ENCODE measurements at regions not wholly inside any gene's neighbourhood (a gene's known extent, or its start where the extent isn't known, plus 50 kb on each side); places are given as distances from the start of the nearest gene placed in this dataset.
"Not testable (repeated sequence)": the region's sequence is repeated elsewhere in the genome, so short reads cannot be mapped to it uniquely, and the experiment has no call there.

DNA sequence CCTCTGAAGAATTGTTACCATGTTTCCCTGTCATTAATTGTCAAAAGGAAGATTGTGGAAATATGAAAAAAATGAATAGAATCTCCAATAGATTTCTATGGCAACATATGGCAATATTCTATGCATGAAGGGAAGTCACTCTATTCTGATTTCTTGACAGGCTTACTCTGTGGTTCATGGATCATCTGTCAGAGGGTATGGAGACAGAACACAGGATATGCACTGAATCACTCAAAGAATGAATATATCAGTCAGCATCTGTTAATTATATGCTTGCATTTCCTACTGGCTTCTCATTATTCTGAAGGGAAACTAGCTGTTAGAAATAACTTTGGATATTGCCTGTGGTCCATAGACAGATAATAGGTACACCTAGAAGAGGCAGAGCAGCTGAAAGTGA lies 918.9 kb downstream of the DTWD2 start:
- TF ChIP-seq POLR2A (IDR thresholded peaks at IDR 0.05) (no peak), POLR2AphosphoS5 (IDR thresholded peaks at IDR 0.05; ENCODE audit: insufficient read depth in 1 of 2, low read depth in 1 of 2) (no peak)
- TF ChIP-seq, protein P1, sequence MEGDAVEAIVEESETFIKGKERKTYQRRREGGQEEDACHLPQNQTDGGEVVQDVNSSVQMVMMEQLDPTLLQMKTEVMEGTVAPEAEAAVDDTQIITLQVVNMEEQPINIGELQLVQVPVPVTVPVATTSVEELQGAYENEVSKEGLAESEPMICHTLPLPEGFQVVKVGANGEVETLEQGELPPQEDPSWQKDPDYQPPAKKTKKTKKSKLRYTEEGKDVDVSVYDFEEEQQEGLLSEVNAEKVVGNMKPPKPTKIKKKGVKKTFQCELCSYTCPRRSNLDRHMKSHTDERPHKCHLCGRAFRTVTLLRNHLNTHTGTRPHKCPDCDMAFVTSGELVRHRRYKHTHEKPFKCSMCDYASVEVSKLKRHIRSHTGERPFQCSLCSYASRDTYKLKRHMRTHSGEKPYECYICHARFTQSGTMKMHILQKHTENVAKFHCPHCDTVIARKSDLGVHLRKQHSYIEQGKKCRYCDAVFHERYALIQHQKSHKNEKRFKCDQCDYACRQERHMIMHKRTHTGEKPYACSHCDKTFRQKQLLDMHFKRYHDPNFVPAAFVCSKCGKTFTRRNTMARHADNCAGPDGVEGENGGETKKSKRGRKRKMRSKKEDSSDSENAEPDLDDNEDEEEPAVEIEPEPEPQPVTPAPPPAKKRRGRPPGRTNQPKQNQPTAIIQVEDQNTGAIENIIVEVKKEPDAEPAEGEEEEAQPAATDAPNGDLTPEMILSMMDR (IDR thresholded peaks at IDR 0.05), result no peak
- Histone ChIP-seq H3K4me3 (no peak overlapping the region), H3K9me3 (no peaks in the 10 kb centered on the region), H3K4me1 (no peaks in the 10 kb centered on the region), H3K27me3 (no peaks in the 10 kb centered on the region), H3K36me3 (no peaks in the 10 kb centered on the region), H3K27ac (no peak overlapping the region)
- intact Hi-C loops (cut with DNase I), result no loop called here
- no peak for DNase-seq (ENCODE audit: extremely low spot score in 2 of 2)

DNA sequence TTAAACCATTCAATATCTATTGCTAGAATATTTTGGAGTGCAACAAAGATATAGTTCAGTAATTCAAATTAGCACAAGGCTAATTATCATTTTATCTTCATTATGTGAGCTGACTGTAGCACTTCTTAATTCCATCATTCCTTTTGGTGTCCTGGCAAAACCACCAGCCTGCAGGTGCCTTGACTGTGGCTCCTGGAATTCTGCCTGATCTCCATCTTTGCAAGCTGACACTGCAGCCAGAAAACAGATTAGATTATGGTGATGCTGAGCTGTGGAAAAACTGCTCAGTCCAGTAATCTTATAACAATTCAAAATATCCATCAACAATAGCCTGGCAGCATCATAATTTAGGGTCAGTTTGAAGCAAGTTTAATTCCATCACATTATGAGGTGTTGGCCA lies 919.5 kb downstream of the DTWD2 start:
- Histone ChIP-seq H3K36me3 (no peaks in the 10 kb centered on the region), H3K27ac (no peak overlapping the region), H3K4me1 (no peaks in the 10 kb centered on the region), H3K4me3 (no peak overlapping the region), H3K27me3 (no peaks in the 10 kb centered on the region), H3K9me3 (no peaks in the 10 kb centered on the region)
- intact Hi-C loops (cut with DNase I), result no loop called here
- no peak for DNase-seq (ENCODE audit: extremely low spot score in 2 of 2)
- TF ChIP-seq POLR2AphosphoS5 (IDR thresholded peaks at IDR 0.05; ENCODE audit: insufficient read depth in 1 of 2, low read depth in 1 of 2) (no peak), POLR2A (IDR thresholded peaks at IDR 0.05) (no peak)
- TF ChIP-seq, protein P1 (IDR thresholded peaks at IDR 0.05), result no peak

DNA sequence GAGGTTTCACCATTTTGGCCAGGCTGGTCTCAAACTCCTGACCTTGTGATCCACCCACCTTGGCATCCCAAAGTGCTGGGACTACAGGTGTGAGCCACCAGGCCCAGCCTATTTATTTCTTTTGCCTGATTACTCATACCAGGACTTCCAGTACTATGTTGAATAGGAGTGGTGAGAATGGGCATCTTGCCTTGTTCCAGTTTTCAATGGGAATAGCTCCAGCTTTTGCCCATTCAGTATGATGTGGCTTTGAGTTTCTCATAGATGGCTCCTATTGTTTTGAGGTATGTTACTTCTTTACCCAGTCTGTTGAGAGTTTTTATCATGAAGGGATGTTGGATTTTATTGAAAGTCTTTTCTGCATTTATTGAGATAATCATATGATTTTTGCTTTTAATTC lies 924.5 kb downstream of the DTWD2 start:
- H3K9me3 ChIP-seq; H3K4me3 ChIP-seq; H3K27me3 ChIP-seq; DNase-seq (ENCODE audit: extremely low spot score in 2 of 2); H3K27ac ChIP-seq; intact Hi-C loops (cut with DNase I); H3K36me3 ChIP-seq; H3K4me1 ChIP-seq: not testable (repeated sequence)

GRCh38 chr5:118060833-118061232 lies 927.5 kb downstream of the DTWD2 start:
- Histone ChIP-seq H3K4me1 (no peaks in the 10 kb centered on the region), H3K9me3 (no peaks in the 10 kb centered on the region), H3K36me3 (no peaks in the 10 kb centered on the region), H3K27ac (no peak overlapping the region), H3K4me3 (no peak overlapping the region), H3K27me3 (no peaks in the 10 kb centered on the region)
- intact Hi-C loops (cut with DNase I), result no loop called here
- no peak for DNase-seq (ENCODE audit: extremely low spot score in 2 of 2)
- no peak for TF ChIP-seq POLR2AphosphoS5 (IDR thresholded peaks at IDR 0.05; ENCODE audit: insufficient read depth in 1 of 2, low read depth in 1 of 2)
- TF ChIP-seq, protein P1 (IDR thresholded peaks at IDR 0.05), result no peak
- TF ChIP-seq POLR2A (IDR thresholded peaks at IDR 0.05), result no peak

DNA sequence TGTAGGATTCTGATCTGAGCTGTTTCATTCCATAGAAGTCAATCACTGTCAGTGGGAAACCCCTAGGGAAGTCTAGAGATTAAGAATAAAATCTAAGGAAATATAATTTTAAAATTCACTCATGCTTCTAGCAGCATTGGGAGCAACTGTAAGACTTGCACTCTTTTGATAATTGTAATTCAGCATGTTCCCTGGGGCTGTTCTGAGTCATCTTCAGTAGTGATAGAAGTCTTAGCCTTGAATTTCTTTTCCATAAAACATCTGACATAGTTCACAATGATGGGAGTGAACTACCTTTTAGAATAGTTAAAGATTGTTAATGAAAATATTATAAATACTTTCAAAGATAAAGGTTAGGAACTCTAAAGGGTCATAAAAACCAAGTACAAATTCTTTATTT lies 935.8 kb downstream of the DTWD2 start:
- intact Hi-C loops (cut with DNase I), result no loop called here
- no peak for TF ChIP-seq POLR2A (IDR thresholded peaks at IDR 0.05)
- no peak for TF ChIP-seq POLR2AphosphoS5 (IDR thresholded peaks at IDR 0.05; ENCODE audit: insufficient read depth in 1 of 2, low read depth in 1 of 2)
- TF ChIP-seq, protein P1 (IDR thresholded peaks at IDR 0.05), result no peak

DNA sequence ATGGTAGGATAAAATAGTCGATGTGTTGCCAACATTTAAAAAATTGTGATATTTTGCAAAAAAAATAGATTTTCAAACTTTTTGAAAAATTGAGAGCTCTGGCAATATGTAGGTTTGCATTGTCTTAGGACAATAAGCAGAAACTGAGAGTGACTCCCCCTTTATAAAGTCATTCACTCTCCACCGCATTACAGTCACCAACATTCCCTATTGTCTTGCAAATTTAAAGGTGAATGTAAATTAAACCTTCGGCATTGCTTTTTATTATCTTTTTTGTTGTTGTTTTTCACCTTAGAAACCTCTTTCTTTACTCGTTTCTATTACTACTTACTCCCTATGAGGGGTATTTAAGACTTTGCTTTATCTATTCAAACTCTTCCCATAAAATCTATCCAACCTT lies 944.2 kb downstream of the DTWD2 start:
- TF ChIP-seq POLR2A (IDR thresholded peaks at IDR 0.05) (no peak), POLR2AphosphoS5 (IDR thresholded peaks at IDR 0.05; ENCODE audit: insufficient read depth in 1 of 2, low read depth in 1 of 2) (no peak)
- TF ChIP-seq, protein P1 (IDR thresholded peaks at IDR 0.05), result no peak
- DNase-seq (ENCODE audit: extremely low spot score in 2 of 2), result no peak
- H3K36me3 ChIP-seq, result no peaks in the 10 kb centered on the region
- no peaks in the 10 kb centered on the region for H3K27me3 ChIP-seq
- intact Hi-C loops (cut with DNase I), result no loop called here
- H3K9me3 ChIP-seq, result no peaks in the 10 kb centered on the region
- H3K27ac ChIP-seq, result no peak overlapping the region
- H3K4me3 ChIP-seq, result no peak overlapping the region
- no peaks in the 10 kb centered on the region for H3K4me1 ChIP-seq

More for the DNA sequence above, 935.8 kb downstream of the DTWD2 start:
- DNase-seq (ENCODE audit: extremely low spot score in 2 of 2), result no peak
- Histone ChIP-seq H3K4me1 (no peaks in the 10 kb centered on the region), H3K36me3 (no peaks in the 10 kb centered on the region), H3K27me3 (no peaks in the 10 kb centered on the region), H3K27ac (no peak overlapping the region), H3K4me3 (no peak overlapping the region), H3K9me3 (no peaks in the 10 kb centered on the region)

All from vagina (tissue), 2 donors.